ENCODE measurements at regions not wholly inside any gene's neighbourhood (a gene's known extent, or its start where the extent isn't known, plus 50 kb on each side); places are given as distances from the start of the nearest gene placed in this dataset.

DNA sequence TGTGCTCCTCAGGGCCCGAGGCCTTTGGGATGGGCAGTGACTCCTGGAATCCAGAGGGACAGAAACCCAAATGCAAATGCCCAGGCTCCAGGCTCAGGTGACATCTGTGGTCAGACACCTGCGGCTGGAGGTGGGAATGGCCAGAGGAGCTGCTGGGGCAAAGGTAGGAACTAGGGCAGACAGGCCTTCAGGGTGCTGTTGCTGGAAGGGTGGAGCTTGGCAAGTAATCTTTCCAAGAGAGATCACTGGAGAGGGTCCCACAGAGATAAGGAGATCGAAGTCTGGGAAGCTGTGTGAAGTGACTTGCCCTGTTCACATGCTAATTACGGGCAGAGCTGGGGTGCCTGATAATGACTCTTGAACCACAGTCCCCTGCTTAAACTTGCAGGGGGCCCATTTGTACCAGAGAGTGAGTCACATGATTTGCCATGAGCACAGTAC, 82.4 kb downstream of the ACAA2 start:
- Histone ChIP-seq H2AFZ (peak overlapping the region; percentile 76; the same call in 1 of the 2 replicates), H3K4me2 (no peak overlapping the region), H3K27ac (ENCODE audit: low read depth) (no peak overlapping the region), H4K20me1 (replicated peaks; ENCODE audit: insufficient read depth) (no peaks in the 10 kb centered on the region), H3K79me2 (replicated peaks; ENCODE audit: insufficient read depth) (no peaks in the 10 kb centered on the region), H3F3A (replicated peaks; ENCODE audit: low read depth) (no peaks in the 10 kb centered on the region), H3K4me3 (no peak overlapping the region), H3K27me3 (ENCODE audit: insufficient read depth) (no peaks in the 10 kb centered on the region), H3K36me3 (ENCODE audit: insufficient read depth) (no peaks in the 10 kb centered on the region), H3K9me2 (ENCODE audit: insufficient read depth) (peaks cover 4% of the 10 kb centered on the region; the same call in 1 of the 2 replicates), H3K4me1 (ENCODE audit: insufficient read depth) (no peaks in the 10 kb centered on the region; the same call in 1 of the 2 replicates)
- H3K27ac Mint-ChIP-seq, result no peak overlapping the region
- TF ChIP-seq CREB1 (CRISPR knock-in tag; IDR thresholded peaks at IDR 0.05; ENCODE audit: low read depth), result no peak
- H3K36me3 Mint-ChIP-seq (ENCODE audit: low read depth), result no peaks in the 10 kb centered on the region
- H3K27me3 Mint-ChIP-seq (ENCODE audit: insufficient read depth, low read depth, poor library complexity), result peaks cover 6% of the 10 kb centered on the region
- H3K4me1 Mint-ChIP-seq, result peaks cover 36% of the 10 kb centered on the region
- H3K4me3 Mint-ChIP-seq, result no peak overlapping the region
- ATAC-seq, result peak; percentile 14; the same call in 2 of the 3 replicates
- DNase-seq (ENCODE audit: low spot score), result no peak
- no peaks in the 10 kb centered on the region for H3K9me3 Mint-ChIP-seq

DNA sequence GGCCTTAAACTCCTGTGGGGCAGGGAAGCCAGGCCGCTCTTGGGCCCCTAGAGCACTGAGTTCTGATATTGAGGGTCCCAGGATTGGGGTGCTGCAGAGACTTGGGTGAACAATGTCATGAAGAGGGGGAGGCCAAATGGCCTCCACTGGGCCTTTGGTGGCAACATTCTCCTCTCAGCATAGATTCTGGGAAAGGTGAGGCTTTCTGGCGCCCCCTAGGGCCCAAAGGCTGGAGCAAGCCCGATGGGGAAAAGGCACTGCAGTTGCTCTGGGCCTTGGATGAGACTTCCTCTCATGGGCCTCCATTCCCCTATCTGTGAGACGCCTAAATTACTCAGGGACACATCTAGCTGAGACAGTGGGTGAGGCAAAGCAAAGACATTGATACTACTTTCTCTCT, 84.8 kb downstream of the ACAA2 start:
- H3K9me3 Mint-ChIP-seq, result no peaks in the 10 kb centered on the region
- H4K20me1 ChIP-seq (replicated peaks; ENCODE audit: insufficient read depth), result no peaks in the 10 kb centered on the region
- no peak overlapping the region for H3K27ac ChIP-seq (ENCODE audit: low read depth)
- H3K36me3 ChIP-seq (ENCODE audit: insufficient read depth), result no peaks in the 10 kb centered on the region
- ATAC-seq (peak; percentile 57), DNase-seq (ENCODE audit: low spot score) (peak; percentile 82)
- H3K9me2 ChIP-seq (ENCODE audit: insufficient read depth), result no peaks in the 10 kb centered on the region
- no peak overlapping the region for H3K27ac Mint-ChIP-seq
- TF ChIP-seq, protein P1, sequence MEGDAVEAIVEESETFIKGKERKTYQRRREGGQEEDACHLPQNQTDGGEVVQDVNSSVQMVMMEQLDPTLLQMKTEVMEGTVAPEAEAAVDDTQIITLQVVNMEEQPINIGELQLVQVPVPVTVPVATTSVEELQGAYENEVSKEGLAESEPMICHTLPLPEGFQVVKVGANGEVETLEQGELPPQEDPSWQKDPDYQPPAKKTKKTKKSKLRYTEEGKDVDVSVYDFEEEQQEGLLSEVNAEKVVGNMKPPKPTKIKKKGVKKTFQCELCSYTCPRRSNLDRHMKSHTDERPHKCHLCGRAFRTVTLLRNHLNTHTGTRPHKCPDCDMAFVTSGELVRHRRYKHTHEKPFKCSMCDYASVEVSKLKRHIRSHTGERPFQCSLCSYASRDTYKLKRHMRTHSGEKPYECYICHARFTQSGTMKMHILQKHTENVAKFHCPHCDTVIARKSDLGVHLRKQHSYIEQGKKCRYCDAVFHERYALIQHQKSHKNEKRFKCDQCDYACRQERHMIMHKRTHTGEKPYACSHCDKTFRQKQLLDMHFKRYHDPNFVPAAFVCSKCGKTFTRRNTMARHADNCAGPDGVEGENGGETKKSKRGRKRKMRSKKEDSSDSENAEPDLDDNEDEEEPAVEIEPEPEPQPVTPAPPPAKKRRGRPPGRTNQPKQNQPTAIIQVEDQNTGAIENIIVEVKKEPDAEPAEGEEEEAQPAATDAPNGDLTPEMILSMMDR (conservative IDR thresholded peaks at IDR 0.05; ENCODE audit: low read depth in 2 of 2), result peak; percentile 76 to 87
- TF ChIP-seq CREB1 (CRISPR knock-in tag; IDR thresholded peaks at IDR 0.05; ENCODE audit: low read depth), result no peak
- peaks cover 35% of the 10 kb centered on the region for H3K4me1 Mint-ChIP-seq
- H2AFZ ChIP-seq, result no peak overlapping the region
- no peak overlapping the region for H3K4me3 Mint-ChIP-seq
- H3K79me2 ChIP-seq (replicated peaks; ENCODE audit: insufficient read depth), result no peaks in the 10 kb centered on the region
- no peaks in the 10 kb centered on the region for H3K36me3 Mint-ChIP-seq (ENCODE audit: low read depth)
- H3K4me2 ChIP-seq, result no peak overlapping the region
- H3K27me3 ChIP-seq (ENCODE audit: insufficient read depth), result no peaks in the 10 kb centered on the region
- peaks cover 6% of the 10 kb centered on the region for H3K27me3 Mint-ChIP-seq (ENCODE audit: insufficient read depth, low read depth, poor library complexity)
- no peak overlapping the region for H3K4me3 ChIP-seq
- H3K4me1 ChIP-seq (ENCODE audit: insufficient read depth), result no peaks in the 10 kb centered on the region; the same call in 1 of the 2 replicates
- no peaks in the 10 kb centered on the region for H3F3A ChIP-seq (replicated peaks; ENCODE audit: low read depth)

DNA sequence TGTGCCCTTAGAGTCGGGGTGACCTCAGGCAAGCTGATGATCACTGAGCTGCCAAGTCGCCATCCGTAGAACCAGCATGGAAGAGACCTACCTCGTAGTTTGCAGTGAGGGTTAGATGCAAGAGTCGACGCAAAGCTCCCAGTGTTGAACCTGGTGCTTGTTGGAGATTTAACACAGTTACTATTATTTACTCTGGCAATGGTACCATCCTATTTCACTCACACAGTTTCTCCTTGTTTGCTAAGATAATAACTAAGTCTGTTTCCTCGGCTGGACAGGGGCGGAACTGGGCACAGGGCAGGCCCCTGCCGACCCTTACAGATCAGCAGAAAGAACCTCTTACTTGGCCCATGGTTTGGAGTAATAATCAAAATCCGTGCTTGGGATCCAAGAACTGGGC, 85.5 kb downstream of the ACAA2 start:
- Histone ChIP-seq H4K20me1 (replicated peaks; ENCODE audit: insufficient read depth) (no peaks in the 10 kb centered on the region), H3K4me3 (no peak overlapping the region), H3K27me3 (ENCODE audit: insufficient read depth) (no peaks in the 10 kb centered on the region), H3K79me2 (replicated peaks; ENCODE audit: insufficient read depth) (no peaks in the 10 kb centered on the region), H3K4me1 (ENCODE audit: insufficient read depth) (no peaks in the 10 kb centered on the region; the same call in 1 of the 2 replicates), H2AFZ (no peak overlapping the region), H3K9me2 (ENCODE audit: insufficient read depth) (no peaks in the 10 kb centered on the region), H3K36me3 (ENCODE audit: insufficient read depth) (no peaks in the 10 kb centered on the region), H3K4me2 (no peak overlapping the region), H3F3A (replicated peaks; ENCODE audit: low read depth) (no peaks in the 10 kb centered on the region), H3K27ac (ENCODE audit: low read depth) (no peak overlapping the region)
- H3K27me3 Mint-ChIP-seq (ENCODE audit: insufficient read depth, low read depth, poor library complexity), result peaks cover 6% of the 10 kb centered on the region
- no peak overlapping the region for H3K4me3 Mint-ChIP-seq
- H3K36me3 Mint-ChIP-seq (ENCODE audit: low read depth), result no peaks in the 10 kb centered on the region
- H3K27ac Mint-ChIP-seq, result no peak overlapping the region
- peaks cover 35% of the 10 kb centered on the region for H3K4me1 Mint-ChIP-seq
- no peaks in the 10 kb centered on the region for H3K9me3 Mint-ChIP-seq
- DNase-seq (ENCODE audit: low spot score) (no peak), ATAC-seq (no peak)
- TF ChIP-seq EZH2 (IDR thresholded peaks at IDR 0.05; ENCODE audit: low read depth, unreplicated experiment) (no peak), NANOG (IDR thresholded peaks at IDR 0.05; ENCODE audit: borderline replicate concordance) (no peak), EZH2phosphoT487 (IDR thresholded peaks at IDR 0.05; ENCODE audit: unreplicated experiment) (no peak), POLR2AphosphoS5 (IDR thresholded peaks at IDR 0.05; ENCODE audit: low read depth) (no peak), STAT1 (IDR thresholded peaks at IDR 0.05; ENCODE audit: unreplicated experiment) (no peak)
- TF ChIP-seq, protein P1 (conservative IDR thresholded peaks at IDR 0.05; ENCODE audit: low read depth in 2 of 2), result no peak

Data from GM23338 (cell line).